ENCODE measurements at regions not wholly inside any gene's neighbourhood (a gene's known extent, or its start where the extent isn't known, plus 50 kb on each side); places are given as distances from the start of the nearest gene placed in this dataset.

DNA sequence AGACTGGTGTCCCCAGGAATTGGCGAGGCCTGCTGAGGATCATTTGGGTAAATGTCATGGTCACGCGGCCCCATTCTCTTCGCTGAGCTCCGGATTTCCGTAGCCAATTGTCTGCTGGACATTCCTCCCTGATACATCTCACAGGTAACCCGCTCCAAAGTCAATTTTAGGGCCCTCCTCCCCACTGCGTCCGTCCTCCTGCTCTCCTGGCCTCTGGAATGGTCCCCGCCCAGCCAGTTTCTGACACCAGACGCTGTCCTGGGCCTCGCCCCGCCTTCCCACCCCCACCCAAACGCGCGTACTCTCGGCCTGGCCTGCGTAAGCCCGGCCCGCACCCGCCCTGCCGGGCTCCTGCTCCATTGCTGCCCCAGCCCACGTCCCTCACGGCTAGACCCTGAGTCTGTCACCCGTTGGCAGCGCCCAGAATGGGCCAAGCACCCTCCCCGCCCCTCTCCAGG lies 202.0 kb downstream of the AUH start:
- intact Hi-C loops (cut with DNase I) = no loop called here
- DNase-seq (peak; percentile 79), ATAC-seq (peak; percentile 56 to 77)

DNA sequence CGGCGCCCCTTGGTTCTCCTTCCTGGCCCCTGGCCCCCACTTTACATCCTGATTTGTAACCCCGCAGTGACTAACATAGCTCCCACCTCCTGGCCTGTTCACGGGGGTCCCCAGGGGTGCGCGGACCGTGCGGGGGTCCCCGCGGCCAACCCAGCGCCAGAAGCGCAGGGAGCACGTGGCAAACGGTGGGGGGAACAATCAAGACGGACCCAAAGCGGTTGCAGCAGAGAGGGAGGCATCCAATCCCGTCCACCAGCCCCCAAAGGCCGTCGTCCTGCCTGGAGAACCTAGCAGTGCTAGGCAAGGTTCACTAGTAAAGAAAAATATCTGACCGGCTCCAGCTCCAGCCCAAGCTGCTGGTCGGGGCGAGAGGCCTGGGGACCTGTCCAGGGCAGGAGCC lies 201.5 kb downstream of the AUH start:
- DNase-seq (no peak), ATAC-seq (peak in 1 of 2 donors; percentile 4)
- intact Hi-C loops (cut with DNase I) = no loop called here

DNA sequence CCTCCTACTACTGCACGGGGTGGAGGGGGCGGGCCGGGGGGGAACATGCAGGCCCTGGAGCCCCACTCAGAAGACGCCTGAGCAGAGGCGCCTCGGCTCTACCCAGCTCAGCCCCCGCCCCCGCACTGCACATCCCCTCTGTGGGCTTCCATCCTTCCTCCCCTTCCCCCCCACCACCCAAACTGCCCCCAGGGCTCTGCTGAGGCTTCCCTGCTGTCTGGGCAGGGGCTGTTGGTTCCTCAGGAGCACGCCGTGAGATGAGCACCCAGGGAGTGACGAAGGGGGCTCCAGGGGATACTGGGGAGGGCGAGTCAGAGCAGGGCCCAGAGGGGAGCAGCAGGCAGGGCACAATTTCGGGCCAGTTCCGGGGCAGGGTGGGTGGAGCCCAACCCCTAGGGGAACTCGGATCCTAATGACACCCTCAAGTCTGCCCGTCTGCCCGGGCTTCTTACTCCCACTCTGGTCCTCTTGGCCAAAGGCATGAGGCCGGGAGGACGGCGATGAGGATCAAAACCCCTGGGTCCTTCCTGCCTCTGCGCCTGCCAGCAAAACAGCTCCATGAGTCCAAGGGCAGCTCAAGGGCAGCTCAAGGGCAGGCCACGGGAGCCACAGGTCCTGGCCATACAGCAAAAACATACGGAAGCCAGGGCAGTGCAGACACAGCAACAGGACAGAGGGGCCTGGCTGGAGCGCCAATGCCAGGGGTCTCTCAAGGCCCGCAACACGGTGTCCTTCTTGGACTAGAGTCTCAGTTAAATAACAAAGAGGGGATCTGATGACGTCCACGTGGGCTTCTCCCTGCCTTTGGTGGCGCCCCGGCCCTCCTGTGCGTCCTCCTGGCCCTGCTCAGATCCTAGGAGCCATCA lies 200.9 kb downstream of the AUH start:
- no peak for ATAC-seq
- intact Hi-C loops (cut with DNase I) = no loop called here
- DNase-seq = no peak

DNA sequence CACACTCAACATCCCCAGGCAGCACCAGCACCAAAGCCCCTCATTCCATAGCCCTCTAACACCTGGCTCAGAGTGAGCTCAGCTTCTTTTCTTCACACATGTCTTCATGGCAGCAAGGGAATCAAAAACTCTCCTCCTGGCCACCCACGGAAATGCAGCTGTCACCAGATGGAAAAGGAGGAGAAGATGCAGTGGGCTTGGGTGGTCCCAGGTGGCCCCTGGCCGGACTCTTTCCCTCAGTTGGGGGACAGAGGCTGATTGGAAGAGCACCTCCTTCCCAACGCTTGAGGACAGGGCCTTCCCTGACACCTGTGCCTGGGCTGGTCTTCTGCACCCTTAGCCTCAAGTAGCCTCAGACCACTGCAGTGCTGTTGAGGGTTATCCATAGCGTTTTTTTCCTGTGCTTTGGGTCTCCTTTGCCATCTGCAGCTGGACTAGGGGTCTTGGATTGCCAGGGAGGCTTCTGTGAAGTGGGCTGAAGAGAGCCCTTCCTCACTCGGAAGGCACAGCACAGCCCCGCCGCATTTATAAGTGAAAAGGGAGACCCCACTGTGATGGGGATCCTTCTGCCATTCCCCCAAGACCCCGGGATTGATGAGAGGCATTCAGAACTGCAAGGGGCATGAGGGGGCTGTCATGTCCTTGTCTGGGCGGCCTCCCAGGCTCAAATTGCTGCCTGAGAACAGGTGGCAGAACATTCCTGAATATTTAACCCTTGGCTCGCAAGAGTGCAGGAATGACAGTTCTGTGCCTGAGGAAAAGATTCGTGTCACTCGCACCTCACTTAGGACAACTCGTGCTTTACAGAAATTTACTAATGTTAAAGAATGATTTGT lies 200.0 kb downstream of the AUH start:
- DNase-seq (no peak), ATAC-seq (no peak)
- intact Hi-C loops (cut with DNase I) = no loop called here

DNA sequence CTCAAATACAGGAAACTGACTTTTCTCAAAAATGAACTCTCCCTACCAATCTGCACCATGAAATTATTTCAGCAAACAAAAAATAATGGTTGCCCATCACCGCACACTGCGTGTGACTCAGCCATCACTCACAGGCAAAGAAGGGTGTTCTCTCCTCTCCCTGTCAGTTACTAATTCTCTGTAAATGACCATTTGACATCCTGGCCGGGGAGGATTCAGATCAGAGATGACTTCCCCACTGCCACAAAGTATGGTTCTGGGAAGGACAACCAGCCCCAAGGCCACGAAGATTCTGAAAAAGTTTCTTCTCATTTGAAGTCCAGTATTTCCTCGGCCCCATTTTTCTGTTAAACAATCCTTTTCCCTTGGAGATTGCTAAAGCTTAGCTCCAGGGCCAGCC lies 199.4 kb downstream of the AUH start:
- ATAC-seq = no peak
- DNase-seq = no peak
- intact Hi-C loops (cut with DNase I) = no loop called here

DNA sequence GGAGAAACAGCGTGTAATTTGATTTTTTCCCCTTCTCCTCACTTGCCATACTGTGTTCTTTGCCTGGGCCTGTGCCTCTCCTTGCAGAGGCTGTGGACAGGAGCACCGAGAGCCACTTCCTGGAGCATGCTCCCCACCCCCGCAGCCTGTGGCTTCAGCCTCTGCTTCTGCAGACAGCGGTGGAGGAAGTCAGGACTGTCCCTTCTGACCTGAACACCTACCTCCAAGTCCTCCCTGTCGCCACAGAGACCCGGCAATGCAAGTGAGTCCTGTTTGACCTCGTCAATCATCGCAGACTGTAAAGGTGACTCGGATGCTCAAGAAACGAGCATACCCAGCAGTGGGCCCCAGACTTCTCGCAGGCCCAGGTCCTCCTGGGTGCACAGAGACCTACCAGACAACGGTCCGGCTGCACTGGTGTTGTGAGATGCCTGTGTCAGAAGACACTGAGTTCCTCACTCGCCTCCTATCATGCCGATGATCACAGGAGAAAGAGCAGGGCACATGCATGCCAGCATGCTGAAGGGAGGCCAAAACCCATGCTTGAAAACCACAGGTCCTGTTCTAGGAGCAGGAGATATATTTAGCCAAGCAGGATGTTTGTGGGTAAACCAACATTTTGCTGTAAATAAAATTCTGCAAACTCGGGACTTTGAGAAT lies 198.8 kb downstream of the AUH start:
- no peak for DNase-seq
- intact Hi-C loops (cut with DNase I) = no loop called here
- peak in 1 of 2 donors; percentile 22 for ATAC-seq

DNA sequence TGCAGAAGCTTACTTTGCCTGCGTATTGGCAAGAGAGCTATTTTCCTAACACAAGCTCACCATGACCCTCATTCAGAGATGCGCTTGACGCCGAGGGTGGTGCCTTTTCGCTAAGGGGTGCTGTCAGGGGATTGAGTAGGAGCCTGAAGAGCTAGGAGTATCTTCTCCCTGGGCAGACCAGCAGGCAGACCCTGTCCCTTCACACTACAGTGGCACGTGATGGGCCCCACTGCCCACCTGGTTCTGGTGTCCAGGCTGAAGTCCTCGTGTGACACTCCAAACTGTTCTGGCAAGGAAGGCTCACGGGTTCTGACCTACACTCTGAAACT lies 198.3 kb downstream of the AUH start:
- intact Hi-C loops (cut with DNase I) = no loop called here
- ATAC-seq (no peak), DNase-seq (no peak)

DNA sequence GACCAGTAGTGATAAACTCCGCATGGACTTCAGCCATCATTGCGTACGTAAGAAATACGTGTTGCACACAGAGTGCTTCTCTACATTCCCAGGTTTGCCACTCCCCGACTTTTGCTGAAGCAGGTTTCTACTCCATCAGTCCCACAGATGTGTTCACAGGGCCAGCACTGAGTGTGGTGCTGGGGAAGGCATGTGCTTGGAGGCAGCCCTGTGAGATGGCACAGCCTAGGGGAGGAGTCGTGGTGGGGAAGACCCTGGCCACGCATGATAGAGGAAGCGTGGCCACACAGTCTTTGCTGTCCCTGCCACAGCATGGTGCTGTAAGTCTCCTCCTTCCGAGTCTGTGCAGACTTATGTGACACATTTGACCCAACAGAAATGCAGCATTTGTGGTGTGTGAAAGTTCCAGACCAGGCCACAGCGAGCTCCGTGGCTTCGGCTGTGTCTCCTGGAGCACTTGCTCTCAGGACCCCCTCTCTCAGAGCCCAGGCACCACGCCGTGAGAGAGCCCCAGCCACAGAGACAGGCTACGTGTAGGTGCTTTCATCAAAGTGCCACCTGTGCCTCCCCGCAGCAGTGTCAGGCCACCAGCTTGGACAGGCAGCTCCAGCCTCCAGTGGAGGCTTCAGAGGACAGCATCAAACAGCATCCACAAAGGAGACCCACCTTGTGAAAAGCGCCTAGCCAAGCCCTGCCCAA lies 197.8 kb downstream of the AUH start:
- intact Hi-C loops (cut with DNase I) = no loop called here
- DNase-seq (no peak), ATAC-seq (no peak)

All from left cardiac atrium (tissue), 4 donors.